ENCODE measurements at regions not wholly inside any gene's neighbourhood (a gene's known extent, or its start where the extent isn't known, plus 50 kb on each side); places are given as distances from the start of the nearest gene placed in this dataset.

- Histone ChIP-seq H3K4me1 (ENCODE audit: control insufficient read depth in 2 of 3, insufficient read depth in 2 of 3, low read depth in 1 of 3, low read length in 3 of 3) (no peaks in the 10 kb centered on the region), H3K27ac (ENCODE audit: low read depth in 2 of 2, low read length in 2 of 2) (no peak overlapping the region), H3K4me3 (ENCODE audit: low read length in 3 of 3) (no peak overlapping the region), H3K9me3 (ENCODE audit: control insufficient read depth in 2 of 3, insufficient read depth in 1 of 3, low read length in 3 of 3) (no peaks in the 10 kb centered on the region), H3K27me3 (ENCODE audit: control insufficient read depth, insufficient read depth, low read length) (no peaks in the 10 kb centered on the region), H3K9ac (ENCODE audit: low read length in 3 of 3) (no peak overlapping the region), H3K36me3 (ENCODE audit: control insufficient read depth in 2 of 3, insufficient read depth in 3 of 3, low read length in 3 of 3) (no peaks in the 10 kb centered on the region)
- TF ChIP-seq, protein P1, sequence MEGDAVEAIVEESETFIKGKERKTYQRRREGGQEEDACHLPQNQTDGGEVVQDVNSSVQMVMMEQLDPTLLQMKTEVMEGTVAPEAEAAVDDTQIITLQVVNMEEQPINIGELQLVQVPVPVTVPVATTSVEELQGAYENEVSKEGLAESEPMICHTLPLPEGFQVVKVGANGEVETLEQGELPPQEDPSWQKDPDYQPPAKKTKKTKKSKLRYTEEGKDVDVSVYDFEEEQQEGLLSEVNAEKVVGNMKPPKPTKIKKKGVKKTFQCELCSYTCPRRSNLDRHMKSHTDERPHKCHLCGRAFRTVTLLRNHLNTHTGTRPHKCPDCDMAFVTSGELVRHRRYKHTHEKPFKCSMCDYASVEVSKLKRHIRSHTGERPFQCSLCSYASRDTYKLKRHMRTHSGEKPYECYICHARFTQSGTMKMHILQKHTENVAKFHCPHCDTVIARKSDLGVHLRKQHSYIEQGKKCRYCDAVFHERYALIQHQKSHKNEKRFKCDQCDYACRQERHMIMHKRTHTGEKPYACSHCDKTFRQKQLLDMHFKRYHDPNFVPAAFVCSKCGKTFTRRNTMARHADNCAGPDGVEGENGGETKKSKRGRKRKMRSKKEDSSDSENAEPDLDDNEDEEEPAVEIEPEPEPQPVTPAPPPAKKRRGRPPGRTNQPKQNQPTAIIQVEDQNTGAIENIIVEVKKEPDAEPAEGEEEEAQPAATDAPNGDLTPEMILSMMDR (IDR thresholded peaks at IDR 0.05; ENCODE audit: borderline replicate concordance, extremely low read depth, insufficient read depth), result no peak
- FAIRE-seq, result no peak
- intact Hi-C loops (cut with DNase I), result no loop called here
- no peak for DNase-seq
Measured at GRCh38 chr16:60704726-60705125, 1331.5 kb downstream of the CDH8 start.

GRCh38 chr16:60703096-60703495 is 1333.1 kb downstream of the CDH8 start:
- H3K4me1 ChIP-seq (ENCODE audit: control insufficient read depth in 2 of 3, insufficient read depth in 2 of 3, low read depth in 1 of 3, low read length in 3 of 3), result no peaks in the 10 kb centered on the region
- no peak for FAIRE-seq
- no peaks in the 10 kb centered on the region for H3K36me3 ChIP-seq (ENCODE audit: control insufficient read depth in 2 of 3, insufficient read depth in 3 of 3, low read length in 3 of 3)
- no peak overlapping the region for H3K27ac ChIP-seq (ENCODE audit: low read depth in 2 of 2, low read length in 2 of 2)
- H3K9me3 ChIP-seq (ENCODE audit: control insufficient read depth in 2 of 3, insufficient read depth in 1 of 3, low read length in 3 of 3), result no peaks in the 10 kb centered on the region
- TF ChIP-seq, protein P1 (IDR thresholded peaks at IDR 0.05; ENCODE audit: borderline replicate concordance, extremely low read depth, insufficient read depth), result no peak
- intact Hi-C loops (cut with DNase I), result no loop called here
- H3K9ac ChIP-seq (ENCODE audit: low read length in 3 of 3), result no peak overlapping the region
- H3K27me3 ChIP-seq (ENCODE audit: control insufficient read depth, insufficient read depth, low read length), result no peaks in the 10 kb centered on the region
- peak in 1 of 5 donors; percentile 8 for DNase-seq
- H3K4me3 ChIP-seq (ENCODE audit: low read length in 3 of 3), result no peak overlapping the region

DNA sequence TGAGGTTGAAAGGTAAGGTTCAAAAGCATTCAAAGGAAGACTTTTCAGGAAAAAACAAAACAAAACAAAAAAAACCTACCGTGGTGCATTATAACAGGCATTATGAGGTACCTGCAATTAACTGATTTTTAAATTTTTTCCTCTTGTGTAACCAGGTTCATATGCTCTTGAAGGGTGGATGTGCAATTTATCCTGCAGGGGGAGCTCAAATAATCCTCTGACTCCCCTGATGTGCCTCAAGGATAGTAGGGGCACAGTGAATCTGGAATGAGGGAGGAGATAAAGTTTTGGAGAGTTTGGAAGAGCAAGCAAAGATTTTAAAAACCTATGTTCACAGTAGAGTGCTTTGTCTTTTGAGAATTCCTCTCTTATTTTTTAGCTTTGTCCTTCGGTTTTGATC is 1349.4 kb downstream of the CDH8 start:
- no peaks in the 10 kb centered on the region for H3K36me3 ChIP-seq (ENCODE audit: control insufficient read depth in 2 of 3, insufficient read depth in 3 of 3, low read length in 3 of 3)
- H3K27me3 ChIP-seq (ENCODE audit: control insufficient read depth, insufficient read depth, low read length), result no peaks in the 10 kb centered on the region
- no peak for FAIRE-seq
- H3K4me3 ChIP-seq (ENCODE audit: low read length in 3 of 3), result no peak overlapping the region
- intact Hi-C loops (cut with DNase I), result no loop called here
- TF ChIP-seq, protein P1 (IDR thresholded peaks at IDR 0.05; ENCODE audit: borderline replicate concordance, extremely low read depth, insufficient read depth), result no peak
- no peak for DNase-seq
- H3K4me1 ChIP-seq (ENCODE audit: control insufficient read depth in 2 of 3, insufficient read depth in 2 of 3, low read depth in 1 of 3, low read length in 3 of 3), result no peaks in the 10 kb centered on the region
- no peak overlapping the region for H3K27ac ChIP-seq (ENCODE audit: low read depth in 2 of 2, low read length in 2 of 2)
- H3K9ac ChIP-seq (ENCODE audit: low read length in 3 of 3), result no peak overlapping the region
- H3K9me3 ChIP-seq (ENCODE audit: control insufficient read depth in 2 of 3, insufficient read depth in 1 of 3, low read length in 3 of 3), result peaks cover 0 to 4% (median 0%) of the 10 kb centered on the region in 3 donors

DNA sequence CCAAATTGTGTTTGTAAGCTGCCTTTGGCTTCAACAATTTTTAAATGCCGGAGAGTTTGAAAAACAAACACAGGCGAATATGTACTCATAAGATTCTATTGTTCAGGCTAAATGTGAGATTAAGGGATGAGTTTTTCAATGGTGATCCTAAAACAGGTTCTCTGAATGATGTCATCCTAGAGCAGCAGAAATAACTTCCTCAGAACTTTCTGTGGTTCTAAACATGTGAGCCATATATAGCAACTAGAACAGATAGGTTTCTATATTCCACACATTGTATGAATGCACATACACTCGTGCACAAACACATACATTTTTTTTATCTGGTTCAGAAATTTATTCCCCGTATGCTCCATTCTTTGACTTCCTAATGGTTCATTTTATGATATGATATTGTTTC is 1352.2 kb downstream of the CDH8 start:
- H3K4me1 ChIP-seq (ENCODE audit: control insufficient read depth in 2 of 3, insufficient read depth in 2 of 3, low read depth in 1 of 3, low read length in 3 of 3), result no peaks in the 10 kb centered on the region
- no peak for FAIRE-seq
- no peak for DNase-seq
- H3K9me3 ChIP-seq (ENCODE audit: control insufficient read depth in 2 of 3, insufficient read depth in 1 of 3, low read length in 3 of 3), result peaks cover 0 to 2% (median 0%) of the 10 kb centered on the region in 3 donors
- H3K4me3 ChIP-seq (ENCODE audit: low read length in 3 of 3), result no peak overlapping the region
- no peak overlapping the region for H3K9ac ChIP-seq (ENCODE audit: low read length in 3 of 3)
- TF ChIP-seq, protein P1 (IDR thresholded peaks at IDR 0.05; ENCODE audit: borderline replicate concordance, extremely low read depth, insufficient read depth), result no peak
- no peaks in the 10 kb centered on the region for H3K36me3 ChIP-seq (ENCODE audit: control insufficient read depth in 2 of 3, insufficient read depth in 3 of 3, low read length in 3 of 3)
- no peak overlapping the region for H3K27ac ChIP-seq (ENCODE audit: low read depth in 2 of 2, low read length in 2 of 2)
- intact Hi-C loops (cut with DNase I), result no loop called here
- no peaks in the 10 kb centered on the region for H3K27me3 ChIP-seq (ENCODE audit: control insufficient read depth, insufficient read depth, low read length)

Measured in kidney (tissue), 13 donors.